Jurkat, Clone E6-1 (cell line): ENCODE measurements at regions not wholly inside any gene's neighbourhood (a gene's known extent, or its start where the extent isn't known, plus 50 kb on each side); places are given as distances from the start of the nearest gene placed in this dataset.
"Not testable (repeated sequence)": the region's sequence is repeated elsewhere in the genome, so short reads cannot be mapped to it uniquely, and the experiment has no call there.

Experiments
- DNase-seq: peaks from one replicate; pipeline ENCODE4 v3.0.0-alpha.2; 2011; ENCODE audit warnings: low read depth, low spot score
- H3K4me3 ChIP-seq: 2 replicates; pipeline ENCODE4 v1.5.1; 2011; ENCODE audit warnings: mild to moderate bottlenecking, low read length, control low read depth, moderate library complexity

- H3K4me3 ChIP-seq, result no peak overlapping the region
- DNase-seq, result no peak
Observed at GRCh38 chr9:119884438-119884837, 515.2 kb upstream of the BRINP1 start.

- H3K4me3 ChIP-seq, result no peak overlapping the region
- DNase-seq, result no peak
Observed at GRCh38 chr9:119881898-119882297, 512.7 kb upstream of the BRINP1 start.

GRCh38 chr9:119880361-119880760 lies 511.1 kb upstream of the BRINP1 start:
- no peak for DNase-seq
- H3K4me3 ChIP-seq, result no peak overlapping the region

- H3K4me3 ChIP-seq, result no peak overlapping the region
Observed at GRCh38 chr9:119877306-119877705, 508.1 kb upstream of the BRINP1 start.

GRCh38 chr9:119873877-119874276 lies 504.6 kb upstream of the BRINP1 start:
- DNase-seq, result no peak
- H3K4me3 ChIP-seq, result no peak overlapping the region

More at GRCh38 chr9:119877306-119877705, 508.1 kb upstream of the BRINP1 start:
- no peak for DNase-seq

GRCh38 chr9:119870251-119870650 lies 501.0 kb upstream of the BRINP1 start:
- not testable (repeated sequence) for H3K4me3 ChIP-seq, DNase-seq

- no peak for DNase-seq
- no peak overlapping the region for H3K4me3 ChIP-seq
Observed at GRCh38 chr9:119868694-119869093, 499.5 kb upstream of the BRINP1 start.

- no peak for DNase-seq
Observed at GRCh38 chr9:119861842-119862241, 492.6 kb upstream of the BRINP1 start.

GRCh38 chr9:119859128-119859527 lies 489.9 kb upstream of the BRINP1 start:
- H3K4me3 ChIP-seq, result no peak overlapping the region
- no peak for DNase-seq

More at GRCh38 chr9:119861842-119862241, 492.6 kb upstream of the BRINP1 start:
- no peak overlapping the region for H3K4me3 ChIP-seq

- DNase-seq, result no peak
- H3K4me3 ChIP-seq, result no peak overlapping the region
Observed at GRCh38 chr9:119853126-119853525, 483.9 kb upstream of the BRINP1 start.

- no peak for DNase-seq
- H3K4me3 ChIP-seq, result no peak overlapping the region
Observed at GRCh38 chr9:119852390-119852789, 483.2 kb upstream of the BRINP1 start.

- H3K4me3 ChIP-seq, result no peak overlapping the region
- no peak for DNase-seq
Observed at GRCh38 chr9:119844431-119844830, 475.2 kb upstream of the BRINP1 start.

GRCh38 chr9:119841016-119841415 lies 471.8 kb upstream of the BRINP1 start:
- no peak overlapping the region for H3K4me3 ChIP-seq
- DNase-seq, result no peak

- H3K4me3 ChIP-seq, result no peak overlapping the region
- no peak for DNase-seq
Observed at GRCh38 chr9:119839888-119840287, 470.7 kb upstream of the BRINP1 start.

GRCh38 chr9:119838210-119838609 lies 469.0 kb upstream of the BRINP1 start:
- no peak overlapping the region for H3K4me3 ChIP-seq
- DNase-seq, result no peak

GRCh38 chr9:119836036-119836435 lies 466.8 kb upstream of the BRINP1 start:
- DNase-seq, result no peak
- H3K4me3 ChIP-seq, result no peak overlapping the region

GRCh38 chr9:119834064-119834620 lies 464.9 kb upstream of the BRINP1 start:
- no peak for DNase-seq
- no peak overlapping the region for H3K4me3 ChIP-seq

- H3K4me3 ChIP-seq, result no peak overlapping the region
- DNase-seq, result no peak
Observed at GRCh38 chr9:119831309-119831708, 462.1 kb upstream of the BRINP1 start.

GRCh38 chr9:119829748-119830147 lies 460.5 kb upstream of the BRINP1 start:
- no peak for DNase-seq
- H3K4me3 ChIP-seq, result no peak overlapping the region

GRCh38 chr9:119829186-119829585 lies 460.0 kb upstream of the BRINP1 start:
- H3K4me3 ChIP-seq, result no peak overlapping the region
- DNase-seq, result no peak

GRCh38 chr9:119827526-119827925 lies 458.3 kb upstream of the BRINP1 start:
- no peak overlapping the region for H3K4me3 ChIP-seq
- no peak for DNase-seq

- no peak overlapping the region for H3K4me3 ChIP-seq
- no peak for DNase-seq
Observed at GRCh38 chr9:119827126-119827525, 457.9 kb upstream of the BRINP1 start.
